GM12864 (cell line): ENCODE measurements at regions not wholly inside any gene's neighbourhood (a gene's known extent, or its start where the extent isn't known, plus 50 kb on each side); places are given as distances from the start of the nearest gene placed in this dataset.

ENCODE experiments used
- DNase-seq: peaks from one replicate; pipeline ENCODE4 v3.0.0-alpha.2; 2011; ENCODE audit warnings: low read depth
- H3K4me3 ChIP-seq: 2 replicates; pipeline ENCODE4 v1.5.1; 2011; ENCODE audit warnings: mild to moderate bottlenecking, low read depth, low read length, control low read depth
- CTCF ChIP-seq: IDR thresholded peaks from 2 replicates; pipeline ENCODE4 v1.5.1; 2011; ENCODE audit warnings: low read depth, mild to moderate bottlenecking, moderate library complexity, low read length, control low read depth, inconsistent platforms; ENCODE audit errors: missing control alignments

GRCh38 chr17:71709271-71709890 is 411.4 kb upstream of the SOX9 start:
- no peak for TF ChIP-seq CTCF
- no peak overlapping the region for H3K4me3 ChIP-seq
- DNase-seq, result no peak

GRCh38 chr17:71709946-71710345 is 410.9 kb upstream of the SOX9 start:
- no peak for DNase-seq
- TF ChIP-seq CTCF, result no peak
- H3K4me3 ChIP-seq, result no peak overlapping the region

GRCh38 chr17:71710816-71711215 is 410.0 kb upstream of the SOX9 start:
- no peak for TF ChIP-seq CTCF
- H3K4me3 ChIP-seq, result no peak overlapping the region
- DNase-seq, result no peak

GRCh38 chr17:71713846-71714245 is 407.0 kb upstream of the SOX9 start:
- H3K4me3 ChIP-seq, result no peak overlapping the region
- no peak for TF ChIP-seq CTCF
- no peak for DNase-seq

- DNase-seq, result no peak
- H3K4me3 ChIP-seq, result no peak overlapping the region
- TF ChIP-seq CTCF, result no peak
These were observed 396.5 kb upstream of the SOX9 start for GRCh38 chr17:71724339-71724738.

GRCh38 chr17:71725811-71726210 is 395.0 kb upstream of the SOX9 start:
- no peak overlapping the region for H3K4me3 ChIP-seq
- no peak for DNase-seq
- no peak for TF ChIP-seq CTCF

- H3K4me3 ChIP-seq, result no peak overlapping the region
- no peak for DNase-seq
- TF ChIP-seq CTCF, result no peak
These were observed 394.5 kb upstream of the SOX9 start for GRCh38 chr17:71726341-71726740.
